HG02973 (cell line): ENCODE measurements at regions not wholly inside any gene's neighbourhood (a gene's known extent, or its start where the extent isn't known, plus 50 kb on each side); places are given as distances from the start of the nearest gene placed in this dataset.
"Not testable (repeated sequence)": the region's sequence is repeated elsewhere in the genome, so short reads cannot be mapped to it uniquely, and the experiment has no call there.

Experiments used
- ATAC-seq: cut with Tn5 transposase; IDR thresholded peaks from one replicate; pipeline ENCODE4 v1.9.1; 2021; ENCODE audit warnings: moderate library complexity; ENCODE audit not compliant: unreplicated experiment

- no peak for ATAC-seq
Observed at GRCh38 chr1:55456971-55457370, 241.8 kb upstream of the USP24 start.

GRCh38 chr1:55448261-55448660 lies 233.1 kb upstream of the USP24 start:
- ATAC-seq: no peak

- ATAC-seq: no peak
Observed at GRCh38 chr1:55447488-55447887, 232.3 kb upstream of the USP24 start.

- ATAC-seq: no peak
Observed at GRCh38 chr1:55446351-55446750, 231.2 kb upstream of the USP24 start.

GRCh38 chr1:55445416-55445815 lies 230.3 kb upstream of the USP24 start:
- peak; percentile 60 for ATAC-seq

GRCh38 chr1:55444667-55445066 lies 229.5 kb upstream of the USP24 start:
- no peak for ATAC-seq

GRCh38 chr1:55443175-55443915 lies 228.2 kb upstream of the USP24 start:
- no peak for ATAC-seq

GRCh38 chr1:55441489-55441888 lies 226.3 kb upstream of the USP24 start:
- ATAC-seq: no peak

- no peak for ATAC-seq
Observed at GRCh38 chr1:55437692-55438091, 222.5 kb upstream of the USP24 start.

GRCh38 chr1:55430720-55431119 lies 215.6 kb upstream of the USP24 start:
- not testable (repeated sequence) for ATAC-seq

- ATAC-seq: not testable (repeated sequence)
Observed at GRCh38 chr1:55430206-55430605, 215.0 kb upstream of the USP24 start.

- no peak for ATAC-seq
Observed at GRCh38 chr1:55428944-55429931, 214.1 kb upstream of the USP24 start.

- ATAC-seq: no peak
Observed at GRCh38 chr1:55428231-55428630, 213.1 kb upstream of the USP24 start.

- no peak for ATAC-seq
Observed at GRCh38 chr1:55427606-55428005, 212.4 kb upstream of the USP24 start.

GRCh38 chr1:55426619-55427018 lies 211.5 kb upstream of the USP24 start:
- no peak for ATAC-seq

GRCh38 chr1:55426156-55426555 lies 211.0 kb upstream of the USP24 start:
- ATAC-seq: no peak

- no peak for ATAC-seq
Observed at GRCh38 chr1:55425310-55425930, 210.3 kb upstream of the USP24 start.

- ATAC-seq: no peak
Observed at GRCh38 chr1:55423376-55423775, 208.2 kb upstream of the USP24 start.

- ATAC-seq: no peak
Observed at GRCh38 chr1:55420929-55421716, 206.0 kb upstream of the USP24 start.

GRCh38 chr1:55420026-55420425 lies 204.9 kb upstream of the USP24 start:
- ATAC-seq: no peak
